HEK293 (cell line): ENCODE measurements at regions not wholly inside any gene's neighbourhood (a gene's known extent, or its start where the extent isn't known, plus 50 kb on each side); places are given as distances from the start of the nearest gene placed in this dataset.
A peak's percentile ranks its signal among the peaks of the same experiment; 100 is the strongest.
"Not testable (repeated sequence)": the region's sequence is repeated elsewhere in the genome, so short reads cannot be mapped to it uniquely, and the experiment has no call there.

Source experiments
- CTCF ChIA-PET: fragments of 350-600 bp; formaldehyde crosslinking; extraction: SDS; loops from one replicate; lab custom pipeline; 2021; ENCODE audit warnings: antibody characterized with exemption; lab: Yijun Ruan, JAX
- POLR2A ChIA-PET: fragments of 300-600 bp; formaldehyde crosslinking; extraction: SDS; loops from one replicate; lab custom pipeline; 2020; ENCODE audit warnings: antibody characterized with exemption, inconsistent platforms; lab: Yijun Ruan, JAX
- H3K27ac ChIP-seq: fragments of 200-500 bp; sonication (Bioruptor generic); 2 replicates; pipeline ENCODE4 v1.5.1; 2014; ENCODE audit warnings: low read depth, low read length, control low read depth, inconsistent platforms; ENCODE audit errors: extremely low read depth
- H3K36me3 ChIP-seq, 2 experiments: fragments of 200-500 bp in 1 of 2; sonication (Bioruptor generic) in 1 of 2; 1 replicate in 1 of 2; 2 replicates in 1 of 2; pipeline ENCODE4 v1.5.1; 2014 to 2017; ENCODE audit warnings: inconsistent platforms in 2 of 2, low read length in 2 of 2; ENCODE audit not compliant: control insufficient read depth in 2 of 2, insufficient read depth in 1 of 2
- H3K4me1 ChIP-seq: fragments of 200-500 bp; sonication (Bioruptor generic); 2 replicates; pipeline ENCODE4 v1.5.1; 2014; ENCODE audit warnings: mild to moderate bottlenecking, low read length, inconsistent platforms; ENCODE audit not compliant: control insufficient read depth, insufficient read depth
- H3K4me3 ChIP-seq: 2 replicates; pipeline ENCODE4 v1.5.1; 2011; ENCODE audit warnings: low read depth, mild to moderate bottlenecking, control low read depth, low read length, moderate library complexity
- H3K9me3 ChIP-seq: fragments of 200-500 bp; sonication (Bioruptor generic); 2 replicates; pipeline ENCODE4 v1.5.1; 2014; ENCODE audit warnings: low read depth, low read length, inconsistent platforms; ENCODE audit not compliant: control insufficient read depth, insufficient read depth
- MZF1 ChIP-seq: fragments of 450-650 bp; formaldehyde crosslinking; IDR thresholded peaks from 2 replicates; pipeline ENCODE4 v1.5.1; 2017; ENCODE audit warnings: missing biosample characterization, missing genetic modification characterization, borderline replicate concordance
- SP7 ChIP-seq: fragments of 450-650 bp; formaldehyde crosslinking; IDR thresholded peaks from 2 replicates; pipeline ENCODE4 v1.5.1; 2016; ENCODE audit warnings: missing biosample characterization, missing genetic modification characterization
- ZBTB20 ChIP-seq: fragments of 450-650 bp; formaldehyde crosslinking; IDR thresholded peaks from 2 replicates; pipeline ENCODE4 v1.5.1; 2016; ENCODE audit warnings: missing biosample characterization, missing genetic modification characterization
- ZBTB48 ChIP-seq: fragments of 450-650 bp; formaldehyde crosslinking; IDR thresholded peaks from 2 replicates; pipeline ENCODE4 v1.5.1; 2016; ENCODE audit warnings: missing biosample characterization, missing genetic modification characterization
- ZNF132 ChIP-seq: fragments of 450-650 bp; formaldehyde crosslinking; IDR thresholded peaks from 2 replicates; pipeline ENCODE4 v1.5.1; 2017; ENCODE audit warnings: missing biosample characterization, missing genetic modification characterization, borderline replicate concordance
- ZNF174 ChIP-seq: fragments of 450-650 bp; formaldehyde crosslinking; IDR thresholded peaks from 2 replicates; pipeline ENCODE4 v1.5.0; 2017; ENCODE audit warnings: missing biosample characterization, mild to moderate bottlenecking, missing genetic modification characterization
- ZNF202 ChIP-seq: fragments of 450-650 bp; formaldehyde crosslinking; IDR thresholded peaks from 2 replicates; pipeline ENCODE4 v1.5.1; 2016; ENCODE audit warnings: missing biosample characterization, missing genetic modification characterization, borderline replicate concordance
- ZNF211 ChIP-seq: fragments of 450-650 bp; formaldehyde crosslinking; IDR thresholded peaks from 2 replicates; pipeline ENCODE4 v1.5.1; 2016; ENCODE audit warnings: low read depth, missing biosample characterization, missing genetic modification characterization
- ZNF24 ChIP-seq: fragments of 450-650 bp; formaldehyde crosslinking; IDR thresholded peaks from 2 replicates; pipeline ENCODE4 v1.5.1; 2016; ENCODE audit warnings: missing biosample characterization, missing genetic modification characterization
- ZNF366 ChIP-seq: fragments of 450-650 bp; formaldehyde crosslinking; conservative IDR thresholded peaks from 2 replicates; pipeline ENCODE4 v1.5.1; 2016; ENCODE audit warnings: missing biosample characterization, missing genetic modification characterization
- ZNF391 ChIP-seq: fragments of 450-650 bp; formaldehyde crosslinking; IDR thresholded peaks from 2 replicates; pipeline ENCODE4 v1.5.1; 2016; ENCODE audit warnings: low read depth, missing biosample characterization, missing genetic modification characterization, borderline replicate concordance
- ZNF423 ChIP-seq: fragments of 450-650 bp; formaldehyde crosslinking; IDR thresholded peaks from 2 replicates; pipeline ENCODE4 v1.5.1; 2016; ENCODE audit warnings: missing biosample characterization, missing genetic modification characterization
- ZNF426 ChIP-seq: fragments of 450-650 bp; formaldehyde crosslinking; IDR thresholded peaks from 2 replicates; pipeline ENCODE4 v1.5.1; 2017; ENCODE audit warnings: missing biosample characterization, missing genetic modification characterization, mild to moderate bottlenecking, inconsistent platforms, moderate library complexity
- ZNF544 ChIP-seq: fragments of 450-650 bp; formaldehyde crosslinking; IDR thresholded peaks from 2 replicates; pipeline ENCODE4 v1.5.0; 2017; ENCODE audit warnings: missing biosample characterization, missing genetic modification characterization
- ZNF624 ChIP-seq: fragments of 450-650 bp; formaldehyde crosslinking; IDR thresholded peaks from 2 replicates; pipeline ENCODE4 v1.5.1; 2017; ENCODE audit warnings: missing biosample characterization, missing genetic modification characterization
- ZNF664 ChIP-seq: fragments of 450-650 bp; formaldehyde crosslinking; IDR thresholded peaks from 2 replicates; pipeline ENCODE4 v1.5.1; 2016; ENCODE audit warnings: missing biosample characterization, missing genetic modification characterization
- ZNF768 ChIP-seq: fragments of 450-650 bp; formaldehyde crosslinking; IDR thresholded peaks from 2 replicates; pipeline ENCODE4 v1.5.1; 2018; ENCODE audit warnings: missing biosample characterization, mild to moderate bottlenecking, missing genetic modification characterization
- ZNF776 ChIP-seq: fragments of 450-650 bp; formaldehyde crosslinking; IDR thresholded peaks from 2 replicates; pipeline ENCODE4 v1.5.0; 2017; ENCODE audit warnings: missing biosample characterization, missing genetic modification characterization, borderline replicate concordance
- TF ChIP-seq, protein P1 (sequence below): fragments of 450-650 bp; formaldehyde crosslinking; IDR thresholded peaks from 2 replicates; pipeline ENCODE4 v1.5.1; 2016; ENCODE audit warnings: missing biosample characterization, missing genetic modification characterization, low read depth
- TF ChIP-seq, protein P2 (sequence below): fragments of 450-650 bp; formaldehyde crosslinking; IDR thresholded peaks from 2 replicates; pipeline ENCODE4 v1.5.1; 2016; ENCODE audit warnings: missing biosample characterization, missing genetic modification characterization
- TF ChIP-seq, protein P3 (sequence below): fragments of 450-650 bp; formaldehyde crosslinking; IDR thresholded peaks from 2 replicates; pipeline ENCODE4 v1.5.1; 2017; ENCODE audit warnings: missing biosample characterization, missing genetic modification characterization

- H3K4me1 ChIP-seq, H3K27ac ChIP-seq, H3K36me3 ChIP-seq, H3K4me3 ChIP-seq, CTCF ChIA-PET, H3K9me3 ChIP-seq, POLR2A ChIA-PET: not testable (repeated sequence)
- TF ChIP-seq, protein P1, sequence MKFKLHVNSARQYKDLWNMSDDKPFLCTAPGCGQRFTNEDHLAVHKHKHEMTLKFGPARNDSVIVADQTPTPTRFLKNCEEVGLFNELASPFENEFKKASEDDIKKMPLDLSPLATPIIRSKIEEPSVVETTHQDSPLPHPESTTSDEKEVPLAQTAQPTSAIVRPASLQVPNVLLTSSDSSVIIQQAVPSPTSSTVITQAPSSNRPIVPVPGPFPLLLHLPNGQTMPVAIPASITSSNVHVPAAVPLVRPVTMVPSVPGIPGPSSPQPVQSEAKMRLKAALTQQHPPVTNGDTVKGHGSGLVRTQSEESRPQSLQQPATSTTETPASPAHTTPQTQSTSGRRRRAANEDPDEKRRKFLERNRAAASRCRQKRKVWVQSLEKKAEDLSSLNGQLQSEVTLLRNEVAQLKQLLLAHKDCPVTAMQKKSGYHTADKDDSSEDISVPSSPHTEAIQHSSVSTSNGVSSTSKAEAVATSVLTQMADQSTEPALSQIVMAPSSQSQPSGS = peak; percentile 56
- TF ChIP-seq ZNF664 = 0 out of 2 replicates have a peak, but pooled peaks have one; percentile 14
Observed at GRCh38 chr3:3962867-3963266, 163.6 kb downstream of the LRRN1 start.

DNA sequence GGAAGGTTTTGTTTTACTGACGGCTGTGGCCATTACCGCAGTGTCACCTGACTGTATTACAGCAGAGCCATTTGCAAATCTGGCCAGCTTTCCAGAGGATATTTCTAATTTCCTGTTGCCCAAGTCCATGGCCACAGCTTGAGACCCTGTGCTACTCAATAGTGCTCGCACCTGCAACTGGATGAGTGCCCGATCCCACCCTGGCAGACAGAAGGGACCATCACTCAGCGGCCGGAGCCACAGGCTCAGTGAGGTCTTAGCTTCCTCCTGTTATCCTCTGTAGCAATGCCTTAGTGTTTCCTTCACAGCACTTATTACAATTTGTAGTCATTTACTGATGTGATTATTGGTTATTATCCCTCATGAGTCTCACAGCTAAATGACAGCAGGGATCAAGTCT is 184.8 kb downstream of the LRRN1 start:
- Histone ChIP-seq H3K9me3 (no peaks in the 10 kb centered on the region), H3K27ac (no peak overlapping the region), H3K4me1 (no peaks in the 10 kb centered on the region), H3K4me3 (no peak overlapping the region), H3K36me3 (no peaks in the 10 kb centered on the region)
- ChIA-PET CTCF (interaction anchor here (0.9 kb wide), 1 partner anchor 14 kb away, joined by 4 read pairs; no protein-coding TSS in a partner anchor), POLR2A (no interaction called here)
- TF ChIP-seq ZNF132 (tag by site-specific recombination) = no peak
- TF ChIP-seq, protein P2, sequence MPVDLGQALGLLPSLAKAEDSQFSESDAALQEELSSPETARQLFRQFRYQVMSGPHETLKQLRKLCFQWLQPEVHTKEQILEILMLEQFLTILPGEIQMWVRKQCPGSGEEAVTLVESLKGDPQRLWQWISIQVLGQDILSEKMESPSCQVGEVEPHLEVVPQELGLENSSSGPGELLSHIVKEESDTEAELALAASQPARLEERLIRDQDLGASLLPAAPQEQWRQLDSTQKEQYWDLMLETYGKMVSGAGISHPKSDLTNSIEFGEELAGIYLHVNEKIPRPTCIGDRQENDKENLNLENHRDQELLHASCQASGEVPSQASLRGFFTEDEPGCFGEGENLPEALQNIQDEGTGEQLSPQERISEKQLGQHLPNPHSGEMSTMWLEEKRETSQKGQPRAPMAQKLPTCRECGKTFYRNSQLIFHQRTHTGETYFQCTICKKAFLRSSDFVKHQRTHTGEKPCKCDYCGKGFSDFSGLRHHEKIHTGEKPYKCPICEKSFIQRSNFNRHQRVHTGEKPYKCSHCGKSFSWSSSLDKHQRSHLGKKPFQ (tag by site-specific recombination) = no peak
- no peak for TF ChIP-seq ZBTB20
- TF ChIP-seq ZNF202 (tag by site-specific recombination) = no peak
- no peak for TF ChIP-seq ZBTB48 (tag by site-specific recombination)
- no peak for TF ChIP-seq ZNF174
- no peak for TF ChIP-seq MZF1 (tag by site-specific recombination)
- no peak for TF ChIP-seq ZNF211 (tag by site-specific recombination)
- no peak for TF ChIP-seq ZNF391 (tag by site-specific recombination)
- no peak for TF ChIP-seq ZNF24 (tag by site-specific recombination)
- TF ChIP-seq ZNF776 (tag by site-specific recombination) = no peak
- no peak for TF ChIP-seq SP7 (tag by site-specific recombination)
- TF ChIP-seq ZNF426 (tag by site-specific recombination) = no peak
- no peak for TF ChIP-seq ZNF768
- TF ChIP-seq ZNF544 = no peak
- TF ChIP-seq ZNF423 (tag by site-specific recombination) = no peak

- Histone ChIP-seq H3K36me3 (no peaks in the 10 kb centered on the region), H3K4me1 (0 out of 2 replicates have a peak, but pooled peaks cover 2% of the 10 kb centered on the region), H3K4me3 (no peak overlapping the region), H3K27ac (peak overlapping the region; percentile 42), H3K9me3 (no peaks in the 10 kb centered on the region)
- ChIA-PET POLR2A (no interaction called here), CTCF (no interaction called here)
- TF ChIP-seq, protein P3, sequence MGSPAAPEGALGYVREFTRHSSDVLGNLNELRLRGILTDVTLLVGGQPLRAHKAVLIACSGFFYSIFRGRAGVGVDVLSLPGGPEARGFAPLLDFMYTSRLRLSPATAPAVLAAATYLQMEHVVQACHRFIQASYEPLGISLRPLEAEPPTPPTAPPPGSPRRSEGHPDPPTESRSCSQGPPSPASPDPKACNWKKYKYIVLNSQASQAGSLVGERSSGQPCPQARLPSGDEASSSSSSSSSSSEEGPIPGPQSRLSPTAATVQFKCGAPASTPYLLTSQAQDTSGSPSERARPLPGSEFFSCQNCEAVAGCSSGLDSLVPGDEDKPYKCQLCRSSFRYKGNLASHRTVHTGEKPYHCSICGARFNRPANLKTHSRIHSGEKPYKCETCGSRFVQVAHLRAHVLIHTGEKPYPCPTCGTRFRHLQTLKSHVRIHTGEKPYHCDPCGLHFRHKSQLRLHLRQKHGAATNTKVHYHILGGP (tag by site-specific recombination) = no peak
- peak; percentile 92 for TF ChIP-seq ZNF366
- TF ChIP-seq ZNF624 (tag by site-specific recombination) = no peak
Observed at GRCh38 chr3:3991598-3991997, 192.4 kb downstream of the LRRN1 start.
